ENCODE measurements at regions not wholly inside any gene's neighbourhood (a gene's known extent, or its start where the extent isn't known, plus 50 kb on each side); places are given as distances from the start of the nearest gene placed in this dataset.

DNA sequence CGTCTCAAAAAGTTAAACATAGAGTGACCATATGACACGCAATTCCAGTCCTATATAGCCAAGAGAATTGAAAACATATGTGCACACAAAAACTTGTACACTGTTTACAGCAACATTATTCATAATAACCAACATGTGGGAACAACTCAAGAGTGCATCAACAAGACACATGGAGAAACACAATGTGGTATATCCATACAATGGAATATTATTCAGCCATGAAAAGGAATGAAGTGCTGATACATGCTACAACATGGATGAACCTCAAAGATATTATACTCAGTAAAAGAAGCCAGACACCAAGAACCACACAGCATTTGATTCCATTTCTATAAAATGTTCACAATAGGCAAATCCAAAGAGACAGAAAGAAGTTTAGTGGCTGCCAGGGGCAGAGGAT, 317.0 kb downstream of the NSG2 start:
- TF ChIP-seq, protein P1, sequence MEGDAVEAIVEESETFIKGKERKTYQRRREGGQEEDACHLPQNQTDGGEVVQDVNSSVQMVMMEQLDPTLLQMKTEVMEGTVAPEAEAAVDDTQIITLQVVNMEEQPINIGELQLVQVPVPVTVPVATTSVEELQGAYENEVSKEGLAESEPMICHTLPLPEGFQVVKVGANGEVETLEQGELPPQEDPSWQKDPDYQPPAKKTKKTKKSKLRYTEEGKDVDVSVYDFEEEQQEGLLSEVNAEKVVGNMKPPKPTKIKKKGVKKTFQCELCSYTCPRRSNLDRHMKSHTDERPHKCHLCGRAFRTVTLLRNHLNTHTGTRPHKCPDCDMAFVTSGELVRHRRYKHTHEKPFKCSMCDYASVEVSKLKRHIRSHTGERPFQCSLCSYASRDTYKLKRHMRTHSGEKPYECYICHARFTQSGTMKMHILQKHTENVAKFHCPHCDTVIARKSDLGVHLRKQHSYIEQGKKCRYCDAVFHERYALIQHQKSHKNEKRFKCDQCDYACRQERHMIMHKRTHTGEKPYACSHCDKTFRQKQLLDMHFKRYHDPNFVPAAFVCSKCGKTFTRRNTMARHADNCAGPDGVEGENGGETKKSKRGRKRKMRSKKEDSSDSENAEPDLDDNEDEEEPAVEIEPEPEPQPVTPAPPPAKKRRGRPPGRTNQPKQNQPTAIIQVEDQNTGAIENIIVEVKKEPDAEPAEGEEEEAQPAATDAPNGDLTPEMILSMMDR (IDR thresholded peaks at IDR 0.05) = no peak
- no peak for TF ChIP-seq POLR2A (IDR thresholded peaks at IDR 0.05)

Data from tibial nerve (tissue), 3 donors.